Stimulated activated memory B cell treated with anti-CD40 and anti-IgM and Interleukin-4, amounts not matched to agents 10 μg/mL and 1 μg/mL and 100 μg/mL, for 72 hours (primary cell): ENCODE measurements at regions not wholly inside any gene's neighbourhood (a gene's known extent, or its start where the extent isn't known, plus 50 kb on each side); places are given as distances from the start of the nearest gene placed in this dataset.

ENCODE experiments used
- ATAC-seq: fragments of 150-1000 bp; cut with Tn5 transposase; 2 replicates; pipeline ENCODE4 v1.10.0; 2021
- H3K27ac Mint-ChIP-seq: one replicate; pipeline ENCODE4 v1.8.0; 2022; ENCODE audit warnings: mild to moderate bottlenecking, mixed read lengths
- H3K27me3 Mint-ChIP-seq: one replicate; pipeline ENCODE4 v1.8.0; 2022; ENCODE audit warnings: mixed read lengths
- H3K36me3 Mint-ChIP-seq: one replicate; pipeline ENCODE4 v1.8.0; 2022; ENCODE audit warnings: mixed read lengths
- H3K4me1 Mint-ChIP-seq: one replicate; pipeline ENCODE4 v1.8.0; 2022; ENCODE audit warnings: mixed read lengths
- H3K4me3 Mint-ChIP-seq: one replicate; pipeline ENCODE4 v1.8.0; 2022; ENCODE audit warnings: mild to moderate bottlenecking, moderate library complexity, mixed read lengths
- H3K9me3 Mint-ChIP-seq: one replicate; pipeline ENCODE4 v1.8.0; 2022; ENCODE audit warnings: mixed read lengths

GRCh38 chr16:59597269-59597668 lies 863.2 kb upstream of the GOT2 start:
- no peaks in the 10 kb centered on the region for H3K27me3 Mint-ChIP-seq
- no peaks in the 10 kb centered on the region for H3K36me3 Mint-ChIP-seq
- H3K9me3 Mint-ChIP-seq, result peaks cover 3% of the 10 kb centered on the region
- peak; percentile 54 for ATAC-seq
- no peak overlapping the region for H3K27ac Mint-ChIP-seq
- no peak overlapping the region for H3K4me3 Mint-ChIP-seq
- H3K4me1 Mint-ChIP-seq, result no peaks in the 10 kb centered on the region

DNA sequence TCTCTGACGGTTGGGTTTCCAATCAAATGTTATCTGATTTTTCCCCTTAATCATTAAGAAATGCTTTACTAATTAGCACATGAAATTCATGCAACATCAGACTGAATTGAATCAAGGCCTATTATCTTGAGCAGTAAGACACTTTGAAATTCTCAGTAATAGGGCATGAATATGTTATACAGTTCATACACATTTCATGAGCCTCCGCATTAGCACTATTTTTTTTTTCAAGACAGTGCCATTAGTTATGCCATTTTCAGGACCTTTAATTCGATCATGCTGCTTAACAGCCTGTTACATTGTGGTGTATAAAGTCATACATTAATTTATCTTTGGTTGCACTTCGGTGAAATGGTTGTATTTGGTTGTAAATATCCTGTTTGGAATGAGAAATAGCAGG lies 862.6 kb upstream of the GOT2 start:
- Mint-ChIP-seq H3K27me3 (no peaks in the 10 kb centered on the region), H3K4me1 (no peaks in the 10 kb centered on the region), H3K9me3 (peaks cover 3% of the 10 kb centered on the region), H3K27ac (no peak overlapping the region), H3K4me3 (no peak overlapping the region), H3K36me3 (no peaks in the 10 kb centered on the region)
- no peak for ATAC-seq

- Mint-ChIP-seq H3K9me3 (peaks cover 3% of the 10 kb centered on the region), H3K4me3 (no peak overlapping the region), H3K27ac (no peak overlapping the region), H3K27me3 (no peaks in the 10 kb centered on the region), H3K36me3 (no peaks in the 10 kb centered on the region), H3K4me1 (no peaks in the 10 kb centered on the region)
- peak; percentile 78 for ATAC-seq
These were observed 859.1 kb upstream of the GOT2 start for GRCh38 chr16:59593194-59593661.

- Mint-ChIP-seq H3K9me3 (no peaks in the 10 kb centered on the region), H3K27ac (no peak overlapping the region), H3K4me1 (no peaks in the 10 kb centered on the region), H3K4me3 (no peak overlapping the region), H3K36me3 (no peaks in the 10 kb centered on the region), H3K27me3 (no peaks in the 10 kb centered on the region)
- no peak for ATAC-seq
These were observed 857.4 kb upstream of the GOT2 start for GRCh38 chr16:59591480-59591879.

- Mint-ChIP-seq H3K9me3 (no peaks in the 10 kb centered on the region), H3K27me3 (no peaks in the 10 kb centered on the region), H3K27ac (no peak overlapping the region), H3K4me1 (no peaks in the 10 kb centered on the region), H3K4me3 (no peak overlapping the region), H3K36me3 (no peaks in the 10 kb centered on the region)
- ATAC-seq, result no peak
These were observed 856.7 kb upstream of the GOT2 start for GRCh38 chr16:59590845-59591244.

GRCh38 chr16:59586331-59586730 lies 852.2 kb upstream of the GOT2 start:
- Mint-ChIP-seq H3K36me3 (no peaks in the 10 kb centered on the region), H3K9me3 (peaks cover 5% of the 10 kb centered on the region), H3K27me3 (no peaks in the 10 kb centered on the region), H3K4me3 (no peak overlapping the region), H3K4me1 (no peaks in the 10 kb centered on the region), H3K27ac (no peak overlapping the region)
- ATAC-seq, result no peak

DNA sequence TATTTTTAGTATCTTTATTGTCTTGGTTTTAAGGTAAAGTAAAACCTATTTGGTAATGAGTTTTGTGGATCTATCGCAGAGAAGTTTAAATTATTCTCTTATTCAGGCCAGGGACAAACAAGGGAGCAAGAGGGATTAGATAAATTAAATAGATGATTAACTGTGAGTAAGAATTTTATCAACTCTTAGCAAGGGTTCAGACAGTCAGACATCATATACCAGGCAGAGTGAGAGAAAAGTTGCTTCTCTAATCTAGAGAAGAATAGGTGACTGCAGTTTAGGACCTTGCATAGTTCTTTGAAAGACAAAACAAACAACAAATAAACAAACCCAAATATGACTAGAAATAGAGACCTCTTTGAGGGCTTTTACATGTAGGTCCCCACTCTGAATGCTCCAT lies 840.2 kb upstream of the GOT2 start:
- Mint-ChIP-seq H3K27me3 (no peaks in the 10 kb centered on the region), H3K36me3 (no peaks in the 10 kb centered on the region)

DNA sequence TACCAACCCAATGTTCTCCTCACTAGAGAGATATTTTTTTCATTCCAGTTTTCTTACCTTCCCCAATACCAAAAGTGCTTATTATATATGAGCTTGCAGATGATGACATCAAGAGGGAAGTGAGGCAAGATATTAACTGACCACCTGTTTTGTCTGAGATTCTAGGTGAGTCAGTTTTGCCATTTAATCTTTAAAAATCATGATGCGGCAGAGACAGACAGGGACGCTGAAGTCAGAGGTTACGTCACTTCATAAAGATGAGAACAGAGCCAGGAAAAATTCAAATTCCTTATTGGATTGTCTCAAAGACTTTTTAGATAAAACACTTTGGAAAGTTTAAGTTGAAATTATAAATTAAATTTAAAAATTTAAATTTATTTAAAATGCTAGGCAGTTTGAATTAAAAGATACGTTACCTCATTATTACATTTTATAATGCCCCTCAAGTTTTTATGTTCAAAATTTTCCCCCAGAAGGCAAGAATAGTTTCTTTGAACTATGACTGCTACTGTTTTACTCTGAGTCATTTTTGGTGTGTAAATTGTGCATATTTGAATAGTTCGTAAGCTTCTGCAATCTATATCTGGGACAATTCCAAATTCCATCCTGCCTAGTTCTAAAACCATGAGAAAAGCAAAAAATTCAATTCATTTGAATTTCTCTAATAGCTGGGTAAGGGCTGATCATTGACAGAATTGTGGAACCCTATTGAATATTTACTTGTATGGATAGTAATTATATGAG lies 839.6 kb upstream of the GOT2 start:
- Mint-ChIP-seq H3K9me3 (peaks cover 3% of the 10 kb centered on the region), H3K27me3 (no peaks in the 10 kb centered on the region), H3K4me1 (no peaks in the 10 kb centered on the region), H3K27ac (no peak overlapping the region), H3K36me3 (no peaks in the 10 kb centered on the region), H3K4me3 (no peak overlapping the region)
- no peak for ATAC-seq

More for the DNA sequence above, 840.2 kb upstream of the GOT2 start:
- Mint-ChIP-seq H3K27ac (no peak overlapping the region), H3K4me3 (no peak overlapping the region), H3K4me1 (no peaks in the 10 kb centered on the region), H3K9me3 (peaks cover 3% of the 10 kb centered on the region)
- ATAC-seq, result no peak

- Mint-ChIP-seq H3K9me3 (no peaks in the 10 kb centered on the region), H3K4me1 (no peaks in the 10 kb centered on the region), H3K27ac (no peak overlapping the region), H3K27me3 (no peaks in the 10 kb centered on the region), H3K36me3 (no peaks in the 10 kb centered on the region), H3K4me3 (no peak overlapping the region)
- no peak for ATAC-seq
These were observed 833.4 kb upstream of the GOT2 start for GRCh38 chr16:59567496-59567895.

GRCh38 chr16:59566446-59566845 lies 832.3 kb upstream of the GOT2 start:
- no peak for ATAC-seq
- H3K9me3 Mint-ChIP-seq, result no peaks in the 10 kb centered on the region
- H3K4me1 Mint-ChIP-seq, result no peaks in the 10 kb centered on the region
- no peak overlapping the region for H3K27ac Mint-ChIP-seq
- H3K36me3 Mint-ChIP-seq, result no peaks in the 10 kb centered on the region
- H3K4me3 Mint-ChIP-seq, result no peak overlapping the region
- no peaks in the 10 kb centered on the region for H3K27me3 Mint-ChIP-seq

DNA sequence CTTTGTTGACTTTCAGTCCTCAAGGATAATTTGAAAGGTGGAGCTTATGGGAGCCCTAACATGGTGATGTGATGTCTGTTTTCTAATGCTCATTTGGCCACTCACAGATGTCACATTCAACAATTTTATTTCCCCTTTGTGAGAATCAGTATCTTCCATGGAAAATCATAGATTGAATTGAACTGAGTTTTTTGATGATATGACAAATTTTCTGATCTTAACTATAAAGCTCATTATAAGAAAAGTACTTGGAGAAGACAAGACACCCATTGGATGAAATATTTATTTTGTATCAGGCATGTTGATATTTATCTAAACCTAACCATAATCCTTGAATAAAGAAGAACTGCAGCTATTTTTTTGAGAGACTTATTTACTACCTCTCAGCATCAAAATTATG lies 824.6 kb upstream of the GOT2 start:
- Mint-ChIP-seq H3K9me3 (peaks cover 6% of the 10 kb centered on the region), H3K4me3 (no peak overlapping the region), H3K36me3 (no peaks in the 10 kb centered on the region), H3K4me1 (no peaks in the 10 kb centered on the region), H3K27me3 (no peaks in the 10 kb centered on the region), H3K27ac (no peak overlapping the region)
- no peak for ATAC-seq

GRCh38 chr16:59552164-59552563 lies 818.0 kb upstream of the GOT2 start:
- ATAC-seq, result no peak
- Mint-ChIP-seq H3K36me3 (no peaks in the 10 kb centered on the region), H3K27ac (no peak overlapping the region), H3K4me1 (no peaks in the 10 kb centered on the region), H3K9me3 (peaks cover 20% of the 10 kb centered on the region), H3K4me3 (no peak overlapping the region), H3K27me3 (no peaks in the 10 kb centered on the region)

DNA sequence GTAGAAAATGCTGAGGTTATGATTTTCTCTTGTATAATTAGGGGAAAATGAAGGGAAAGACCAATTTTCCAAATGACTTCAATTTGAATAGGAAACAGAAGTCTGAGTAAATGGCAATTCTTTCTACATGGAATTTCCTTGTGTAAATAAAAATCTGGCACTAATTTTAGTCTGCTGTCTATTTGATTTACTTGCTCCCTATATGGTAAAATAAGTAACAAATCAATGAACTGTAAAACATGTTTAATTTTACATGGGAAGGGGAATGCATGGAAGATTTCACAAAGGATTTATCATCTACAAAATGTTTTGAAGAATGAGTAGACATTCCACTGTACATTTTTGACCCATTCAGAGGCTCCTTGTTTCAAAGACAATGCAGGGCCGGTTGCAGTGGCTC lies 811.6 kb upstream of the GOT2 start:
- no peaks in the 10 kb centered on the region for H3K4me1 Mint-ChIP-seq
- H3K36me3 Mint-ChIP-seq, result no peaks in the 10 kb centered on the region
- H3K9me3 Mint-ChIP-seq, result peaks cover 4% of the 10 kb centered on the region
- no peak overlapping the region for H3K4me3 Mint-ChIP-seq
- H3K27ac Mint-ChIP-seq, result no peak overlapping the region
- ATAC-seq, result no peak
- H3K27me3 Mint-ChIP-seq, result no peaks in the 10 kb centered on the region

- no peak overlapping the region for H3K4me3 Mint-ChIP-seq
These were observed 809.5 kb upstream of the GOT2 start for GRCh38 chr16:59543641-59544040.

GRCh38 chr16:59540621-59541020 lies 806.5 kb upstream of the GOT2 start:
- peaks cover 2% of the 10 kb centered on the region for H3K9me3 Mint-ChIP-seq
- H3K4me1 Mint-ChIP-seq, result no peaks in the 10 kb centered on the region
- H3K36me3 Mint-ChIP-seq, result no peaks in the 10 kb centered on the region
- H3K27me3 Mint-ChIP-seq, result no peaks in the 10 kb centered on the region
- ATAC-seq, result no peak
- H3K4me3 Mint-ChIP-seq, result no peak overlapping the region
- H3K27ac Mint-ChIP-seq, result no peak overlapping the region

More at GRCh38 chr16:59543641-59544040, 809.5 kb upstream of the GOT2 start:
- H3K36me3 Mint-ChIP-seq, result no peaks in the 10 kb centered on the region
- no peaks in the 10 kb centered on the region for H3K27me3 Mint-ChIP-seq
- no peaks in the 10 kb centered on the region for H3K4me1 Mint-ChIP-seq
- ATAC-seq, result no peak
- no peak overlapping the region for H3K27ac Mint-ChIP-seq
- peaks cover 6% of the 10 kb centered on the region for H3K9me3 Mint-ChIP-seq

GRCh38 chr16:59535298-59535697 lies 801.2 kb upstream of the GOT2 start:
- Mint-ChIP-seq H3K4me3 (no peak overlapping the region), H3K27me3 (no peaks in the 10 kb centered on the region), H3K4me1 (no peaks in the 10 kb centered on the region), H3K27ac (no peak overlapping the region), H3K36me3 (no peaks in the 10 kb centered on the region), H3K9me3 (peaks cover 7% of the 10 kb centered on the region)
- ATAC-seq, result no peak
